ENCODE measurements at regions not wholly inside any gene's neighbourhood (a gene's known extent, or its start where the extent isn't known, plus 50 kb on each side); places are given as distances from the start of the nearest gene placed in this dataset.

GRCh38 chrX:112941209-112941837 lies 100.7 kb upstream of the AMOT start:
- no peaks in the 10 kb centered on the region for H3K27me3 ChIP-seq (ENCODE audit: control insufficient read depth in 2 of 2, insufficient read depth in 2 of 2, low read length in 2 of 2)
- H3K9me1 ChIP-seq (ENCODE audit: control insufficient read depth, insufficient read depth, low read length) = no peaks in the 10 kb centered on the region
- CTCF ChIA-PET (ENCODE audit: low intra/inter-chr PET ratio) = no interaction called here
- in situ Hi-C loops (cut with MboI) = no loop called here
- H3K36me3 ChIP-seq (ENCODE audit: control insufficient read depth, insufficient read depth, low read length) = no peaks in the 10 kb centered on the region
- no peak overlapping the region for H3K27ac ChIP-seq (ENCODE audit: extremely low read depth, low read depth, low read length)
- H3K4me1 ChIP-seq (replicated peaks in 1 of 2; ENCODE audit: control insufficient read depth in 2 of 2, insufficient read depth in 2 of 2, low read length in 2 of 2) = no peaks in the 10 kb centered on the region
- POLR2A ChIA-PET = no interaction called here
- no peak overlapping the region for H3K4me2 ChIP-seq (ENCODE audit: insufficient read depth, low read length)
- no peaks in the 10 kb centered on the region for H3K79me2 ChIP-seq (ENCODE audit: control insufficient read depth, insufficient read depth, low read length)
- FAIRE-seq = no peak
- no peak for DNase-seq (ENCODE audit: extremely low read depth in 1 of 4, low spot score in 3 of 4)
- H3K9ac ChIP-seq (ENCODE audit: insufficient read depth in 1 of 2, low read depth in 2 of 2, low read length in 2 of 2) = no peak overlapping the region
- no peak overlapping the region for H3K4me3 ChIP-seq
- intact Hi-C loops (cut with micrococcal nuclease) = no loop called here
- no TSS peak for BruUV-seq (replicated peaks)
- H2AFZ ChIP-seq (ENCODE audit: low read depth, low read length) = no peak overlapping the region
- TF ChIP-seq IRF2 (CRISPR knock-in tag; IDR thresholded peaks at IDR 0.05) = no peak
- TF ChIP-seq PHF21A (IDR thresholded peaks at IDR 0.05; ENCODE audit: borderline replicate concordance, low read depth) = no peak
- no peak for TF ChIP-seq ATF2 (CRISPR knock-in tag; IDR thresholded peaks at IDR 0.05)
- TF ChIP-seq ZNF830 (CRISPR knock-in tag; IDR thresholded peaks at IDR 0.05) = no peak
- no peak for TF ChIP-seq ELK1 (CRISPR knock-in tag; IDR thresholded peaks at IDR 0.05)
- no peak for TF ChIP-seq THAP7 (CRISPR knock-in tag; IDR thresholded peaks at IDR 0.05)
- TF ChIP-seq NFE2L1 (tag; IDR thresholded peaks at IDR 0.05; ENCODE audit: borderline replicate concordance, low read depth) = no peak
- no peak for ATAC-seq
- 0% methylated on average over 5 of the region's 6 CpGs for WGBS (ENCODE audit: insufficient coverage, low coverage, missing lambda C conversion rate)
- no peaks in the 10 kb centered on the region for H3K9me3 ChIP-seq (replicated peaks; ENCODE audit: control insufficient read depth, insufficient read depth, low read depth, low read length)
- no peaks in the 10 kb centered on the region for H4K20me1 ChIP-seq (replicated peaks; ENCODE audit: control insufficient read depth, insufficient read depth, low read length)

All from K562 (cell line).